HG03571 (cell line): ENCODE measurements at regions not wholly inside any gene's neighbourhood (a gene's known extent, or its start where the extent isn't known, plus 50 kb on each side); places are given as distances from the start of the nearest gene placed in this dataset.

Source experiments
- ATAC-seq: cut with Tn5 transposase; IDR thresholded peaks from one replicate; pipeline ENCODE4 v1.9.1; 2021; ENCODE audit not compliant: unreplicated experiment

- no peak for ATAC-seq
Observed at GRCh38 chr9:116094846-116095245, 58.7 kb upstream of the PAPPA start.

- no peak for ATAC-seq
Observed at GRCh38 chr9:116095403-116095802, 58.2 kb upstream of the PAPPA start.

GRCh38 chr9:116096046-116096445, 57.5 kb upstream of the PAPPA start:
- ATAC-seq = no peak

- no peak for ATAC-seq
Observed at GRCh38 chr9:116096853-116097252, 56.7 kb upstream of the PAPPA start.

GRCh38 chr9:116098476-116098875, 55.1 kb upstream of the PAPPA start:
- no peak for ATAC-seq

GRCh38 chr9:116099821-116100220, 53.8 kb upstream of the PAPPA start:
- no peak for ATAC-seq

- ATAC-seq = no peak
Observed at GRCh38 chr9:116100711-116101121, 52.9 kb upstream of the PAPPA start.

GRCh38 chr9:116101516-116101915, 52.1 kb upstream of the PAPPA start:
- no peak for ATAC-seq

- ATAC-seq = no peak
Observed at GRCh38 chr9:116102596-116102995, 51.0 kb upstream of the PAPPA start.
